Caco-2 (cell line): ENCODE measurements at regions not wholly inside any gene's neighbourhood (a gene's known extent, or its start where the extent isn't known, plus 50 kb on each side); places are given as distances from the start of the nearest gene placed in this dataset.

Experiments
- BruUV-seq: library from RNA; stranded (reverse); fragments of 400-500 nt; replicated peaks from 2 replicates; lab custom pipeline; 2021; lab: Mats Ljungman, UMichigan
- CTCF ChIA-PET: fragments of 300-600 bp; sonication (Branson Sonifier 250); formaldehyde crosslinking; loops from one replicate; lab custom pipeline; 2022; ENCODE audit warnings: antibody characterized with exemption; lab: Charles Lee
- POLR2A ChIA-PET: fragments of 300-600 bp; sonication (Branson Sonifier 250); formaldehyde crosslinking; loops from one replicate; lab custom pipeline; 2022; ENCODE audit warnings: antibody characterized with exemption; lab: Charles Lee
- DNase-seq, 2 experiments: peaks; one replicate each; pipeline versions ENCODE4 v3.0.0 to v3.0.0-alpha.2; 2020 to 2022
- H3K27me3 ChIP-seq: replicated peaks from 2 replicates; pipeline ENCODE4 v1.6.0; 2011; ENCODE audit warnings: low read length; ENCODE audit not compliant: control insufficient read depth, insufficient read depth
- H3K36me3 ChIP-seq: 2 replicates; pipeline ENCODE4 v1.5.1; 2011; ENCODE audit warnings: low read length; ENCODE audit not compliant: control insufficient read depth, insufficient read depth
- H3K4me1 ChIP-seq: fragments of 250-450 bp; sonication (Bioruptor Pico); 2 replicates; pipeline ENCODE4 v1.5.1; 2020; ENCODE audit warnings: mild to moderate bottlenecking
- H3K4me3 ChIP-seq: 2 replicates; pipeline ENCODE4 v1.5.1; 2011; ENCODE audit warnings: low read depth, mild to moderate bottlenecking, control low read depth, low read length
- H3K9me3 ChIP-seq: fragments of 250-450 bp; sonication (Bioruptor Pico); 2 replicates; pipeline ENCODE4 v1.5.1; 2020; ENCODE audit warnings: mild to moderate bottlenecking, moderate library complexity
- H3K27ac Mint-ChIP-seq: one replicate; pipeline ENCODE4 v1.8.0; 2022; ENCODE audit warnings: mixed read lengths; ENCODE audit not compliant: unreplicated experiment
- H3K27me3 Mint-ChIP-seq: one replicate; pipeline ENCODE4 v1.8.0; 2022; ENCODE audit warnings: mixed read lengths; ENCODE audit not compliant: insufficient read depth, unreplicated experiment
- H3K36me3 Mint-ChIP-seq: one replicate; pipeline ENCODE4 v1.8.0; 2022; ENCODE audit warnings: mild to moderate bottlenecking, mixed read lengths; ENCODE audit not compliant: insufficient read depth, unreplicated experiment
- H3K4me1 Mint-ChIP-seq: one replicate; pipeline ENCODE4 v1.8.0; 2022; ENCODE audit warnings: low read depth, mixed read lengths; ENCODE audit not compliant: unreplicated experiment
- H3K4me3 Mint-ChIP-seq: one replicate; pipeline ENCODE4 v1.8.0; 2022; ENCODE audit warnings: mild to moderate bottlenecking, moderate library complexity, mixed read lengths; ENCODE audit not compliant: unreplicated experiment
- H3K9me3 Mint-ChIP-seq: one replicate; pipeline ENCODE4 v1.8.0; 2022; ENCODE audit warnings: mixed read lengths; ENCODE audit not compliant: unreplicated experiment
- CTCF ChIP-seq, 2 experiments: fragments of 200-600 bp in 1 of 2; IDR thresholded peaks; 1 replicate in 1 of 2; 2 replicates in 1 of 2; pipeline versions ENCODE4 v1.5.1 to v1.8.0; 2011 to 2022; ENCODE audit warnings: antibody characterized with exemption in 1 of 2, control low read depth in 1 of 2, inconsistent platforms in 1 of 2, low read depth in 1 of 2, low read length in 1 of 2, mild to moderate bottlenecking in 1 of 2, moderate library complexity in 1 of 2; ENCODE audit not compliant: insufficient read depth in 1 of 2, severe bottlenecking in 1 of 2, unreplicated experiment in 1 of 2
- intact Hi-C: fragments of 100-400 bp; cut with micrococcal nuclease; formaldehyde crosslinking; loops from one replicate; pipeline ENCODE4 v1.10.0; 2022; ENCODE audit not compliant: unreplicated experiment

GRCh38 chr1:38291336-38291735, 244.7 kb upstream of the POU3F1 start:
- H3K27me3 Mint-ChIP-seq, result peaks cover 11% of the 10 kb centered on the region
- H3K36me3 Mint-ChIP-seq, result no peaks in the 10 kb centered on the region
- H3K9me3 Mint-ChIP-seq, result no peaks in the 10 kb centered on the region
- H3K4me1 ChIP-seq, result no peaks in the 10 kb centered on the region
- no peak overlapping the region for H3K4me3 ChIP-seq
- ChIA-PET POLR2A (no interaction called here), CTCF (no interaction called here)
- BruUV-seq, result no TSS peak
- no peak for DNase-seq
- no peak overlapping the region for H3K4me3 Mint-ChIP-seq
- no peaks in the 10 kb centered on the region for H3K9me3 ChIP-seq
- intact Hi-C loops, result no loop called here
- no peak for TF ChIP-seq CTCF (IDR thresholded peaks at IDR 0.05; ENCODE audit: insufficient read depth in 1 of 2, low read depth in 1 of 2, low read length in 1 of 2, severe bottlenecking in 1 of 2, unreplicated experiment in 1 of 2)
- no peaks in the 10 kb centered on the region for H3K4me1 Mint-ChIP-seq
- H3K27me3 ChIP-seq, result no peaks in the 10 kb centered on the region
- no peak overlapping the region for H3K27ac Mint-ChIP-seq
- no peaks in the 10 kb centered on the region for H3K36me3 ChIP-seq

- ChIA-PET CTCF (no interaction called here), POLR2A (no interaction called here)
- Mint-ChIP-seq H3K36me3 (no peaks in the 10 kb centered on the region), H3K4me1 (no peaks in the 10 kb centered on the region), H3K9me3 (no peaks in the 10 kb centered on the region), H3K27me3 (peaks cover 8% of the 10 kb centered on the region), H3K4me3 (no peak overlapping the region), H3K27ac (no peak overlapping the region)
- no peak for TF ChIP-seq CTCF (IDR thresholded peaks at IDR 0.05; ENCODE audit: insufficient read depth in 1 of 2, low read depth in 1 of 2, low read length in 1 of 2, severe bottlenecking in 1 of 2, unreplicated experiment in 1 of 2)
- Histone ChIP-seq H3K36me3 (no peaks in the 10 kb centered on the region), H3K4me3 (no peak overlapping the region), H3K27me3 (no peaks in the 10 kb centered on the region), H3K9me3 (no peaks in the 10 kb centered on the region), H3K4me1 (no peaks in the 10 kb centered on the region)
- BruUV-seq, result no TSS peak
- intact Hi-C loops, result no loop called here
- no peak for DNase-seq
Observed at GRCh38 chr1:38289034-38289433, 242.4 kb upstream of the POU3F1 start.

- TF ChIP-seq CTCF (IDR thresholded peaks at IDR 0.05; ENCODE audit: insufficient read depth in 1 of 2, low read depth in 1 of 2, low read length in 1 of 2, severe bottlenecking in 1 of 2, unreplicated experiment in 1 of 2), result no peak
- no TSS peak for BruUV-seq
- no peaks in the 10 kb centered on the region for H3K4me1 ChIP-seq
- no peak for DNase-seq
- Mint-ChIP-seq H3K36me3 (no peaks in the 10 kb centered on the region), H3K27ac (no peak overlapping the region), H3K9me3 (no peaks in the 10 kb centered on the region), H3K4me3 (no peak overlapping the region), H3K27me3 (peaks cover 13% of the 10 kb centered on the region), H3K4me1 (no peaks in the 10 kb centered on the region)
- H3K36me3 ChIP-seq, result no peaks in the 10 kb centered on the region
- ChIA-PET CTCF (no interaction called here), POLR2A (no interaction called here)
- no peaks in the 10 kb centered on the region for H3K27me3 ChIP-seq
- intact Hi-C loops, result no loop called here
- no peaks in the 10 kb centered on the region for H3K9me3 ChIP-seq
- no peak overlapping the region for H3K4me3 ChIP-seq
Observed at GRCh38 chr1:38287547-38287946, 241.0 kb upstream of the POU3F1 start.
